NCI-H2196 treated with DMSO at 0.1 percent for 48 hours (cell line): ENCODE measurements at regions not wholly inside any gene's neighbourhood (a gene's known extent, or its start where the extent isn't known, plus 50 kb on each side); places are given as distances from the start of the nearest gene placed in this dataset.

ENCODE experiments used
- DNase-seq: peaks from one replicate; lab custom pipeline; 2025; ENCODE audit not compliant: unreplicated experiment; lab: John Stamatoyannopoulos, UW

DNA sequence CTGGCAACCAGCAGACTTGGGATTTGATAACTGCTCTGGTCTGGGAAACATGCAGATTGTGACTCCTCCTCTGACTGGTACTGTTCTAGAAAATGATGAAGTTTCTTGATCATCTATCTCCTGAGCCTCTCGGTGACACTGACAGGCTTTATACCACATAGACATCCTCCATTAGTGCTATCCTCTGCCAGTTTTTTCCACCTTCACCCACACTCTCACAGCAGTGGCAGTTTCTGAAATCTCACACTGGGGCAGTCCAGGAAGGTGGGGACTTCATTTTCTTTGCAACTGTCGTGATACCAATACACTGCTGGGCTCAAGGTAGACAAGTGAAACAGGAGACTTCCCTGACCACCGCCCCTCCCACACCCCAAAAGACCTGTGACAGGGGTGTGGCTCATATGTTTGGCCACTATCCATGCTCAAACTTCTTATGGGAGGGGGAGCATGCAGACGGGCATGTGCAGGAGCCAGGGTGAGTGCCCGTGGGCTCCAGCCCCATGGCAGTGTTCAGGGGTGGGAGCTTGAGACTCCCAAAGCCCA, 66.3 kb upstream of the RMDN2 start:
- no peak for DNase-seq

DNA sequence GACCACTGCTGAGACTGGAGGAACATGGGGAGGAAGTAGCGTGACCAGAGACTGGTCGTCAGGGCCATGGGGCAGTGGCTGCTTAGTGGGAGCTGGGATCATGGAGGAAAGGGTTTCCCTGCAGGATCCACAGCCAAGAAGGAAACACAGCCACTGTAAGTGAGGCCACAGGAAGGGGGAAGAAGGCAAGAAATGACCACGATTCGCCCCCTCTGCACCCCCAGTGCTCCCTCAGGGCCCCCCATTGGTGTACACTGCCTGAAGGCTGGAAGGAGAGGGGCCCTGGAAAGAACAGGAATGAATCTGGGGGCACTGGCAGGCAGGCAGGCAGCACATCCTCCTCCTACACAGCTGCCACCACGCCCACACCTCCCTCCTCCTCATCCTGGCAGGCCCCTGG, 62.5 kb upstream of the RMDN2 start:
- DNase-seq, result no peak

DNA sequence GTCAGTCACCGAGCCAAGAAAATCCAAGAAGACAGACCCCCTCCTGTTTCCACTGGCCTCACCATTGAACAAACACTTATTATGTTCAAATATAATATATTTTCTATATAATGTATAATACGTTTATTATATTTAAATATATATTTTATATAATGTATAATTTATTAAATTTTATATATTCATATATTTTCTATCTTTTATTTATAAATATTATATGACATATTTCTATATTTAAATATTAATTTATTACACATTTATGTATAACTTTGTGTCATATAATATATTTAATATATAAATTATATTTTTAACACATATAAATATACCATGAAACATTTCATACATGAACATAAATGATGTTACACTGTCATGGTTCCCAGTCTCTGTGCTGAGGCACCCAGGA, 60.9 kb upstream of the RMDN2 start:
- no peak for DNase-seq

DNA sequence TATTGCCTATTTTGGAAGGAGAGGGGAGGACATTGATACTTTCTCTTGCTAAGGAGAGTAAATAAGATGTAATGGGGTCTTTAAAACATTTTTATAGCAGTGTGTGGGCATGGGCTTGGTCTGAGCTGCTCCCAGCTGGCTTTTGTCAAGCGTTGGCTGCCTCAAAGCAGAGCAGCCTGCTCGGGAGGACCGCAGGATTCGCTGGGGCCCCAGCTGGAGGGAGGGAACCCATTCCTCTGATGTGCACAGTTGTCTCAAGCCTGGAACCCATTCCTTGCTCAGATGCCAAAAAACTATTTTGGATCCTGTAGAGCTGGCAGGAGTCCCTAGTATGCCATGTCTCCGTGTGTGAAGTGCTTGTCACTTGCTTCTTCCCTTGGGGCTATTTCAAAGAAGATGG, 59.4 kb upstream of the RMDN2 start:
- DNase-seq, result no peak

GRCh38 chr2:37866171-37866934, 58.7 kb upstream of the RMDN2 start:
- DNase-seq, result no peak

DNA sequence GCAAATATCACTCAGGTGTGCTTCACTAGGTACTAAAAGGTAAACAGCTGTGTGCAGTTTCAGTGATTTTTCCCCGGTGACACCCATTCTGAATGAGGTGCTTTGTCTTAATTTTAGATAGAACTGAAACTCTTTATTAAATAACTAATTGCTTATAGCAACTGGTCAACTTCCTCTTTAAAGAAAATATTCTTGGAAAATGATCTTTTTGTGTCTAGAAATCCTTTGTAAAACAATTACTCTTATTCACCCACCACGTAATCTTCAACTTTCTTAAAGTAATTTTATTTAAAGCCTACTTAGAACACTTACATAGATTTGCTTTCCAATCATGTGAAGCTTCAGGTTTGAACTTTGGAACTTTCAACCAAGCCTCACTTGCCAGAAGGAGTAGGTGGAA, 57.9 kb upstream of the RMDN2 start:
- no peak for DNase-seq

DNA sequence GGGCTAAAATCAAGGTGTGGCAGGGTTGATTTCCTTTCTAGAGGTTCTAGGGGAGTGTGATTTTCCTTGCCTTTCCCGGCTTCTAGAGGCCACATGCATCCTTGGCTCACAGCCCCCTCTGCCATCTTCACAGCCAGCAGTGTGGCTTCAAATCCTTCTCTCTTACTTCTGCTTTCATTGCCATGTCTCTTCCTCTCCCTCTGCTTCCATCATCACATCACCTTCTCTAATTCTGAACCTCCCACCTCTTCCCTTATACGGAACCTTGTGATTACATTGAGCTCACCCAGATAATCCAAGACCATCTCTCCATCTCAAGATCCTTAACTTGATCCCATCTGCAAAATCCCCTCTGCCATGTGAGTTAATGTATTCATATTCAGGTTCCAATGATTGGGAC, 56.2 kb upstream of the RMDN2 start:
- no peak for DNase-seq

- no peak for DNase-seq
These were observed 55.8 kb upstream of the RMDN2 start for GRCh38 chr2:37869304-37869703.

GRCh38 chr2:37869771-37870170, 55.3 kb upstream of the RMDN2 start:
- DNase-seq, result no peak

DNA sequence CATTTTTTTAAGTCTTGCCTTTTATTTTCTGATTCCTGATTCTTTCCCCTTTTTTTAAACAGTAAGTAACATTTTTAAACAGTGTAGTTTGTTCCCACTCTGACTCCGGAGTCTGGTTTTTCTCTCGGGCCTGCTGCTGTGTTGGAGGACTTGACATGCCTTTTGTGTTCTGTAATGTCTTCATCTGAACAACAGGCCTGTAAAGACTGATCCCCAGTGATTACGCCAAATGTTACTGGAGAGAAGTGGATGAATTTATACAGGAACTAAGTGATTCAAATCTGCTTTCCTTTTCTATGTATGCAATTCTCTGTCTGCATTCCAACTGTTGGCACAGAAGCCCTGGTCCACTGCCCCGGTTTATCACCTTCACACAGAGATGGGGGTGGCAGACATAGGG, 54.3 kb upstream of the RMDN2 start:
- DNase-seq, result no peak

DNA sequence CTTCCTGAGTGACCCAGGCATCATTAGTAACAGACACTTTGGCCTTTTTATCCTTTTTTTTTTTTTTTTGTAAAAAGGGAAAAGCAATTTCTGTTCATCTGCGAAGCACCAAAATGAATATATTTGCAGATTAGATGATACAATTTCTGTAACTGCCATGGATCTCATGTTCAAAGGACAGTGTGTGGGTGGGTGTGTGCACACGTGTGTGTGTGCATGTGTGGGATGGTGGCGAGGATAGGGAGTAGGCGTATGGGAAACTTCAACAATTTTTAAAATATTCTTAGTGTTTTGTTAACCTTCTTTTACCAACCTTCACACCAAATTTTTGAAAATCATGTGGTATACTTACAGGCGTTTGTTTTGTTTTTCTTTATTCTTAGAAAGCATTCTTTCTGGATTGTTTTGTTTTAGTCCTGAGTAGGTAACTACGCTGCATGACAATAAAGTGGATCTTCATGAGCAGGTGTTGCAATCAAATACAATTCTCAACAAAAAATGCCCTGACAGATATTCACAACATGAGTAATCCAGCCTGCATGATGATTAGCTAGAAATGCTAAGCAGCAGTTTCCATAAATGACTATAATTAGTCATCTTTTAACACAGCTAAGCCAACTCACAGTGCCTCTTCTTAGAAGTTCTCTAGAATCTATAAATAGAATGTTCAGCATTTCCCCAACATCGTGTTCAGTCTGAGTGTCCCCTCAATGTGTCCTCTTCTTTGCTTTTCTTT, 53.5 kb upstream of the RMDN2 start:
- no peak for DNase-seq

- DNase-seq, result no peak
These were observed 52.8 kb upstream of the RMDN2 start for GRCh38 chr2:37872192-37872750.

- DNase-seq, result no peak
These were observed 51.9 kb upstream of the RMDN2 start for GRCh38 chr2:37873229-37873628.

DNA sequence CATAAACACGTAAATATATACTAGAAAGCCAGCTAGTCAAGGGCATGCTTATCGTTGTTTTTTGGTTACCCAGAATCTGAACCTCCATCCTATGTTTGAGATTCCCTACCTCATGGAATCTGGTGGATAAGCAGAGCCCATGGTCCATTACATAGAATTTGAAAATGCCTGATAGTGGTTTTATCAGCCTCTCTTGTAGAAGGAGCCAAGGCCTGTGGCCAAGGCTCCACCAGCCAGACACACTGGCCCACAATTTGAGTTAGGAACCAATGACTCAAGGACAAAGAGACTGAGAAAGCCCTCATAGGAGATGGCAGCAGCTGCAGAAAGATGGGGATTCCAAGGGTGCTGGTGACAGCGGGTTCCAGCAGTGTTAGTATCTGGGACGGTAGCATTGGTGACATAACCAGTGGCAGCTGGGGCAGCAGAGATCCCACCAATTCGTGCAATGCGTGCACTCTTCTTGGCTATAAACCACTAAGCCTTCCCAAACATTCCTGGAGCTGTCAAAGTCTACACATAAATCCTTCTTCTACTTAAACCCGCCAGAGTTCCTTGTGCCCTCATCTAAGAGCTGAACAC, 51.2 kb upstream of the RMDN2 start:
- no peak for DNase-seq

DNA sequence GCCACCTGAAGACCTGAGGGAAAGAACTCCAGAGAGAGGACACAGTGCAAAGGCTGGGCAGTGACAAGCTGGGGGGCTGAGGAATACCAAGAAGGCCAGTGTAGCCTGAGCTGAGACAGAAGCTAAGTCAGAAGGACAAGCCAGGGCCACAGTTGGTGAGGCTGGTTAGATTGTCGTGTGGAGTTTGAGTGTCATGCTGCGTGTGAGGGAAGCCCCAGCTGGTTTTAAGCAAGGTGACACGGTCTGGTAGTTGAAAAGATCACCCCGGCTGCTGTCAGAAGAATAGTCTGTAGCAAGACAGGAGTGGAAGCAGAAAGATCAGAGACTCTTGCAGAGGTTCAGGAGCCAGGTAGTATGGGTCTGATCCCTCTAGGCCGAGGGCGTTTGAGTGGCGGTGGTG, 50.6 kb upstream of the RMDN2 start:
- DNase-seq, result no peak
